ENCODE measurements at regions not wholly inside any gene's neighbourhood (a gene's known extent, or its start where the extent isn't known, plus 50 kb on each side); places are given as distances from the start of the nearest gene placed in this dataset.
"Not testable (repeated sequence)": the region's sequence is repeated elsewhere in the genome, so short reads cannot be mapped to it uniquely, and the experiment has no call there.

DNA sequence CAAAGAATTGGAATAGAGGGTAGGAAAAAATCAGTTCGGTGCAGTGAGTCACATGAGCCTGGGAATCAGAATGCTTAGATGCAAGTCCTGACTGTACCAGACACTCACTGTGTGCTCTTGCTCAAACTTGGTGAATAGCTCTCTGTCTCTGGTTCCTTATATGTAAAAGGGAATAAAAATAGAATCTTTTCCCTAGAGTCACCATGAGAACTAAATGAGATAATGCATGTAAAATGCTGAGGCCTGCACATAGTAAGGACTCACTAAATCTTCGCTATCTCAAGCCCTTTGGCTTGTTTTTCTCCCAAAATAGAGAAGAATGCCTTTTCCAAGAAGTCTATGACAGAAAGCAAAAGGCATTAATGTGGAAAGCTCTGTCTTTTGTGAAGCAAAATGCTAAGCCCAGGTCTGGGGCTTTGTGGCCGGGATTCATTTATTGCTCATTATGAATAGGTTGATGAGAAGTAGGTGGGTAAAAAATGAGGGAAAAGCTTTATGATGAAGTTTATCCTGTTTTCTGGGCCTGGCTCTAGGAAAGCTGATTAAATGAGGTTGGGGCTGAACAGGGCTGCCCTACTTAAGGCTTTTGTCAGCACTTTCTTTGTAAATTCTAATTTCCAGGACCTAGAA, 483.3 kb downstream of the DMAC1 start:
- DNase-seq (ENCODE audit: low read depth), result no peak

DNA sequence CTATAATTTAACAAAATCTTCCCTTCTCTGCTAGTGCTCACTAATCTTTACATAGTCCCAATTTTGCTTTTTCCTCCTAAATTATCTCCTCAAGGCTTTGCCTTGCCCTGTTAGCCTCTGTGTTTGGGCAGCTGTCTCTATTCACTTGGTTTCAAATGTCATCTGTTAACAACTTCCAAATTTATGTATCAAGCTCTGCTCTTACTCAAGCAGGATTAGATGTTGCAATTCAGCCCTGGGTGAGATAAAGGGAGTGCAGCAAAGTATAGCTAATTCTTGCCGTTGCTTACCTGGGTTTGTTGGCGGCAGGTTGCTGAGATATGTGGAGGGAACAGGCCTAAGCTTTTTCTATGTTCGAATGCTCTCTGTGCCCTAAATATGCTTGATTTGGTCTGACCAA, 483.8 kb downstream of the DMAC1 start:
- Histone ChIP-seq H3K4me3 (ENCODE audit: low read depth, low read length) (no peak overlapping the region), H3K36me3 (ENCODE audit: control insufficient read depth, insufficient read depth, low read length) (no peaks in the 10 kb centered on the region), H3K27me3 (ENCODE audit: control insufficient read depth, insufficient read depth, low read length) (no peaks in the 10 kb centered on the region)
- DNase-seq (ENCODE audit: low read depth) (no peak), FAIRE-seq (no peak)
- TF ChIP-seq, protein P1, sequence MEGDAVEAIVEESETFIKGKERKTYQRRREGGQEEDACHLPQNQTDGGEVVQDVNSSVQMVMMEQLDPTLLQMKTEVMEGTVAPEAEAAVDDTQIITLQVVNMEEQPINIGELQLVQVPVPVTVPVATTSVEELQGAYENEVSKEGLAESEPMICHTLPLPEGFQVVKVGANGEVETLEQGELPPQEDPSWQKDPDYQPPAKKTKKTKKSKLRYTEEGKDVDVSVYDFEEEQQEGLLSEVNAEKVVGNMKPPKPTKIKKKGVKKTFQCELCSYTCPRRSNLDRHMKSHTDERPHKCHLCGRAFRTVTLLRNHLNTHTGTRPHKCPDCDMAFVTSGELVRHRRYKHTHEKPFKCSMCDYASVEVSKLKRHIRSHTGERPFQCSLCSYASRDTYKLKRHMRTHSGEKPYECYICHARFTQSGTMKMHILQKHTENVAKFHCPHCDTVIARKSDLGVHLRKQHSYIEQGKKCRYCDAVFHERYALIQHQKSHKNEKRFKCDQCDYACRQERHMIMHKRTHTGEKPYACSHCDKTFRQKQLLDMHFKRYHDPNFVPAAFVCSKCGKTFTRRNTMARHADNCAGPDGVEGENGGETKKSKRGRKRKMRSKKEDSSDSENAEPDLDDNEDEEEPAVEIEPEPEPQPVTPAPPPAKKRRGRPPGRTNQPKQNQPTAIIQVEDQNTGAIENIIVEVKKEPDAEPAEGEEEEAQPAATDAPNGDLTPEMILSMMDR (IDR thresholded peaks at IDR 0.05; ENCODE audit: insufficient read depth, low read length, severe bottlenecking), result no peak

More for the DNA sequence above, 483.3 kb downstream of the DMAC1 start:
- H3K36me3 ChIP-seq (ENCODE audit: control insufficient read depth, insufficient read depth, low read length), result no peaks in the 10 kb centered on the region
- TF ChIP-seq, protein P1 (IDR thresholded peaks at IDR 0.05; ENCODE audit: insufficient read depth, low read length, severe bottlenecking), result no peak
- H3K27me3 ChIP-seq (ENCODE audit: control insufficient read depth, insufficient read depth, low read length), result no peaks in the 10 kb centered on the region
- no peak for FAIRE-seq
- H3K4me3 ChIP-seq (ENCODE audit: low read depth, low read length), result no peak overlapping the region

DNA sequence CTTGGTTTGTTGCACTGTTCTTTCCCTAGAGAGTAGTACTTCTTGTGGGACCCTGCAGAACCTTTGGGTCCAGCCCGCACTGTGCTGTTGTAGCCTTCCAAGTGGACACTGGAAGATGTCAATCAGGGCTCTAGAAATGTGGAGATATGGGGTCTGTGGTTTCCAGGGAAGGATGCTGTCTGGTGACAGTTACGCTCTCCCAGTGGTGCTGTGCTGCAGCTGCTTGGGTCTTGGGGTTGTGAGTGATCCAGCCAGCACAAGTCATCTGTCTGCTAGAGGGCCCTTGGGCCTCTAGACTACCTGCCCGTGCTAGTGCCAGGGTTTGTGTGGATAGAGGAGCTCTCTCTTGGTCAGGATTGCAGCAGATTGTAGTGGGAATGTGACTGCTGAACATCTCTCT, 484.5 kb downstream of the DMAC1 start:
- TF ChIP-seq, protein P1 (IDR thresholded peaks at IDR 0.05; ENCODE audit: insufficient read depth, low read length, severe bottlenecking), result no peak
- DNase-seq (ENCODE audit: low read depth), result no peak
- Histone ChIP-seq H3K36me3 (ENCODE audit: control insufficient read depth, insufficient read depth, low read length) (no peaks in the 10 kb centered on the region), H3K27me3 (ENCODE audit: control insufficient read depth, insufficient read depth, low read length) (no peaks in the 10 kb centered on the region), H3K4me3 (ENCODE audit: low read depth, low read length) (no peak overlapping the region)
- FAIRE-seq, result no peak

DNA sequence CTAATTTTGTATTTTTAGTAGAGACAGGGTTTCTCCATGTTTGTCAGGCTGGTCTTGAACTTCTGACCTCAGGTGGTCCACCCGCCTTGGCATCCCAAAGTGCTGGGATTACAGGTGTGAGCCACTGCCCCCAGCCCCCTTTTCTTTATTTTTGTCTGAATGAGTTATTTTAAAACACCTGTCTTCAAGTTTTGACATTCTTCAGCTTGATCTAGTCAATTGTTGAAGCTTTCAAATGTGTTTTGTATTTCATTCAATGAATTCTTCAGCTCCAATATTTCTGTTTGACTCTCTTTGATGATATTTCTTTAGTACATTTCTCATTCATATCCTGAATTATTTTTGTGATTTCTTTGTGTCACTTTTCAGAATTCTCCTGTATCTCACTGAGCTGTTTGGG, 486.2 kb downstream of the DMAC1 start:
- TF ChIP-seq, protein P1 (IDR thresholded peaks at IDR 0.05; ENCODE audit: insufficient read depth, low read length, severe bottlenecking), result no peak
- no peak for DNase-seq (ENCODE audit: low read depth)

DNA sequence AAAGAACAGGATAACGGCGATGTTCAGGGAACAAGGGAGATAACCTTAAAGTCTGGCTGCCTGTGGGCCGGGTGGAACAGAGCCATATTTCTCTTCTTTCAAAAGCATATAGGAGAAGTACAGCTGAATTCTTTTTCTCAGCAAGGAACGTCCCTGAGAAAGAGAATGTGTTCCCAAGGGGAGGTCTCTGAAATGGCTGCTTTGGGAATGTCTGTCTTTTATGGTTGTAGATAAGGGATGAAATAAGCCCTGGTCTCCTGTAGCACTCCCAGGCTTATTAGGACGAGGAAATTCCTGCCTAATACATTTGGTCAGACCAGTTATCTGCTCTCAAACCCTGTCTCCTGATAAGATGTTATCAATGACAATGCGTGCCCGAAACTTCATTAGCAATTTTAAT, 490.5 kb downstream of the DMAC1 start:
- not testable (repeated sequence) for H3K27me3 ChIP-seq (ENCODE audit: control insufficient read depth, insufficient read depth, low read length); H3K4me3 ChIP-seq (ENCODE audit: low read depth, low read length); DNase-seq (ENCODE audit: low read depth); H3K36me3 ChIP-seq (ENCODE audit: control insufficient read depth, insufficient read depth, low read length); FAIRE-seq

More for the DNA sequence above, 486.2 kb downstream of the DMAC1 start:
- Histone ChIP-seq H3K27me3 (ENCODE audit: control insufficient read depth, insufficient read depth, low read length) (no peaks in the 10 kb centered on the region), H3K36me3 (ENCODE audit: control insufficient read depth, insufficient read depth, low read length) (no peaks in the 10 kb centered on the region), H3K4me3 (ENCODE audit: low read depth, low read length) (no peak overlapping the region)
- FAIRE-seq, result no peak

DNA sequence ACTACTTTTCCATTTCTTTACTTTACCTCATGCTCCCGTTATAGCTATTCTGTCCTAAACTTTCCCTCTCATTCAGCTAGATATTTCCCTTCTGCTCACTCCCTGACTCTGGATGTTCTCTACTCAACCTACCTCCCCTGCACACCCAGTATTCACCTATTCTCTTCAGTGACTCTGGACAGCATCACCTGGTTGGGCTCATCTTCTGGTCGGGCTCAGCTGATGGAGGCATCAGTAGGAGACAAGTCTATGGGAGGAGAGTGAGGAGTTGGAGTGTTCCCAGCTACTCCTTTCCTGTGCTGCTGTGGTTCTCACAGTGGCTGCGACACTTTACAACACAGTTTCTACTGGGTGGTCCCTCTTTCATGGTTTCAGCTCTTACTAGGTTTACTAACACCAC, 493.9 kb downstream of the DMAC1 start:
- no peak overlapping the region for H3K4me3 ChIP-seq (ENCODE audit: low read depth, low read length)
- H3K36me3 ChIP-seq (ENCODE audit: control insufficient read depth, insufficient read depth, low read length), result no peaks in the 10 kb centered on the region
- peaks cover 1% of the 10 kb centered on the region for H3K27me3 ChIP-seq (ENCODE audit: control insufficient read depth, insufficient read depth, low read length)
- TF ChIP-seq, protein P1 (IDR thresholded peaks at IDR 0.05; ENCODE audit: insufficient read depth, low read length, severe bottlenecking), result no peak
- DNase-seq (ENCODE audit: low read depth), result no peak
- no peak for FAIRE-seq
